B cell (primary cell): ENCODE measurements at regions not wholly inside any gene's neighbourhood (a gene's known extent, or its start where the extent isn't known, plus 50 kb on each side); places are given as distances from the start of the nearest gene placed in this dataset.

ENCODE experiments used
- ATAC-seq: fragments of 200-7000 bp; cut with Tn5 transposase; one replicate; pipeline ENCODE4 v1.10.0; 2021; ENCODE audit warnings: low read depth, mild to moderate bottlenecking, moderate number of reproducible peaks, moderate library complexity
- CTCF ChIA-PET: fragments of 350-600 bp; sonication (Branson Sonifier 250); formaldehyde crosslinking; loops from one replicate; lab custom pipeline; 2021; ENCODE audit warnings: antibody characterized with exemption, inconsistent platforms; lab: Charles Lee
- POLR2A ChIA-PET: fragments of 350-600 bp; sonication (Branson Sonifier 250); formaldehyde crosslinking; loops from one replicate; lab custom pipeline; 2021; ENCODE audit warnings: antibody characterized with exemption; lab: Charles Lee
- DNase-seq: peaks from one replicate; pipeline ENCODE4 v3.0.0; 2013
- H2AFZ ChIP-seq: 2 replicates; pipeline ENCODE4 v1.6.1; 2012; ENCODE audit warnings: mild to moderate bottlenecking, low read depth, low read length; ENCODE audit not compliant: insufficient read depth, poor library complexity, severe bottlenecking
- H3K27ac ChIP-seq, 2 donors: 1 replicate in 1 of 2; 2 replicates in 1 of 2; pipeline ENCODE4 v1.5.1; 2012 to 2013; ENCODE audit warnings: low read length in 2 of 2, mild to moderate bottlenecking in 2 of 2, moderate library complexity in 1 of 2
- H3K27me3 ChIP-seq, 4 experiments: fragments of 200-600 bp in 1 of 4; sonication (generic) in 1 of 4; replicated peaks in 1 of 4; 1 replicate in 2 of 4; 2 replicates in 2 of 4; pipeline versions ENCODE4 v1.6.1 to v1.7.0; 2013 to 2016; ENCODE audit warnings: low read length in 3 of 4, mild to moderate bottlenecking in 2 of 4, mixed read lengths in 1 of 4, moderate library complexity in 1 of 4; ENCODE audit not compliant: insufficient read depth in 4 of 4, control insufficient read depth in 3 of 4; ENCODE audit errors: control extremely low read depth in 1 of 4
- H3K36me3 ChIP-seq, 2 experiments: replicated peaks in 1 of 2; 1 replicate in 1 of 2; 2 replicates in 1 of 2; pipeline versions ENCODE4 v1.6.1 to v1.7.1; 2013; ENCODE audit warnings: low read length in 1 of 2; ENCODE audit not compliant: insufficient read depth in 2 of 2, control insufficient read depth in 1 of 2; ENCODE audit errors: control extremely low read depth in 1 of 2, extremely low read depth in 1 of 2
- H3K4me1 ChIP-seq, 2 donors: fragments of 200-600 bp in 1 of 2; sonication (generic) in 1 of 2; 1 replicate in 1 of 2; 2 replicates in 1 of 2; pipeline versions ENCODE4 v1.5.1 to v1.6.1; 2013 to 2017; ENCODE audit warnings: low read length in 2 of 2; ENCODE audit not compliant: control insufficient read depth in 2 of 2, insufficient read depth in 2 of 2
- H3K4me2 ChIP-seq: replicated peaks from 2 replicates; pipeline ENCODE3; 2012; ENCODE audit warnings: mild to moderate bottlenecking, low read depth, low read length; ENCODE audit not compliant: poor library complexity, severe bottlenecking
- H3K4me3 ChIP-seq, 5 experiments: fragments of 200-600 bp in 1 of 5; sonication (generic) in 1 of 5; 1 replicate in 3 of 5; 2 replicates in 2 of 5; pipeline versions ENCODE4 v1.5.1 to v1.7.0; 2011 to 2016; ENCODE audit warnings: low read length in 4 of 5, mild to moderate bottlenecking in 4 of 5, low read depth in 2 of 5, control low read depth in 1 of 5, moderate library complexity in 1 of 5; ENCODE audit not compliant: insufficient read depth in 1 of 5; ENCODE audit errors: control extremely low read depth in 1 of 5, extremely low read depth in 1 of 5
- H3K79me2 ChIP-seq: fragments of 200-600 bp; sonication (generic); one replicate; pipeline ENCODE4 v1.6.0; 2016; ENCODE audit warnings: low read length; ENCODE audit not compliant: control insufficient read depth, insufficient read depth
- H3K9ac ChIP-seq: fragments of 200-600 bp; sonication (generic); 2 replicates; pipeline ENCODE4 v1.6.1; 2017; ENCODE audit warnings: mild to moderate bottlenecking, low read length, moderate library complexity
- H3K9me3 ChIP-seq, 3 donors: one replicate each; pipeline versions ENCODE4 v1.6.1 to v1.7.1; 2013; ENCODE audit warnings: low read length in 2 of 3; ENCODE audit not compliant: control insufficient read depth in 2 of 3, insufficient read depth in 1 of 3; ENCODE audit errors: control extremely low read depth in 1 of 3
- H4K20me1 ChIP-seq: 2 replicates; pipeline ENCODE4 v1.6.0; 2012; ENCODE audit warnings: mild to moderate bottlenecking, low read length; ENCODE audit not compliant: insufficient read depth, control insufficient read depth, poor library complexity, severe bottlenecking
- H3K27ac Mint-ChIP-seq: one replicate; pipeline ENCODE4 v1.8.0; 2021; ENCODE audit warnings: mixed read lengths
- H3K27me3 Mint-ChIP-seq: one replicate; pipeline ENCODE4 v1.8.0; 2021; ENCODE audit warnings: mixed read lengths
- H3K4me1 Mint-ChIP-seq: one replicate; pipeline ENCODE4 v1.8.0; 2021; ENCODE audit warnings: mixed read lengths
- H3K4me3 Mint-ChIP-seq: one replicate; pipeline ENCODE4 v1.8.0; 2021; ENCODE audit warnings: mixed read lengths
- H3K9me3 Mint-ChIP-seq: one replicate; pipeline ENCODE4 v1.8.0; 2022; ENCODE audit warnings: mixed read lengths; ENCODE audit not compliant: insufficient read depth
- EZH2 ChIP-seq: IDR thresholded peaks from 2 replicates; pipeline ENCODE4 v1.6.1; 2012; ENCODE audit warnings: borderline replicate concordance, low read depth, mild to moderate bottlenecking, moderate library complexity, low read length; ENCODE audit not compliant: insufficient read depth, poor library complexity, severe bottlenecking
- WGBS: methylation state at CpG from one replicate; pipeline ENCODE4 v1.1.5; 2013; ENCODE audit warnings: missing lambda C conversion rate; ENCODE audit not compliant: insufficient coverage; 5-methylcytosine and 5-hydroxymethylcytosine counted together
- intact Hi-C: fragments of 100-400 bp; cut with micrococcal nuclease; formaldehyde crosslinking; loops from one replicate; pipeline ENCODE4 v1.10.0; 2022
- TF ChIP-seq, protein P1 (sequence below): fragments of 200-600 bp; IDR thresholded peaks from one replicate; pipeline ENCODE4 v1.8.0; 2022; ENCODE audit warnings: antibody characterized with exemption, mild to moderate bottlenecking

GRCh38 chr6:65852369-65852852 is 145.4 kb upstream of the EYS start:
- Histone ChIP-seq H3K79me2 (no peaks in the 10 kb centered on the region), H2AFZ (no peak overlapping the region), H3K4me3 (no peak overlapping the region), H3K36me3 (no peaks in the 10 kb centered on the region), H3K4me2 (no peak overlapping the region), H3K9ac (no peak overlapping the region), H3K4me1 (no peaks in the 10 kb centered on the region), H3K27ac (no peak overlapping the region), H3K9me3 (peaks cover 0 to 8% (median 0%) of the 10 kb centered on the region in 3 donors), H3K27me3 (no peaks in the 10 kb centered on the region), H4K20me1 (no peaks in the 10 kb centered on the region)
- no peak overlapping the region for H3K4me3 Mint-ChIP-seq
- CTCF ChIA-PET, result no interaction called here
- DNase-seq, result no peak
- H3K9me3 Mint-ChIP-seq, result peaks cover 3% of the 10 kb centered on the region
- POLR2A ChIA-PET, result no interaction called here
- intact Hi-C loops, result no loop called here
- no peak for TF ChIP-seq EZH2
- TF ChIP-seq, protein P1, sequence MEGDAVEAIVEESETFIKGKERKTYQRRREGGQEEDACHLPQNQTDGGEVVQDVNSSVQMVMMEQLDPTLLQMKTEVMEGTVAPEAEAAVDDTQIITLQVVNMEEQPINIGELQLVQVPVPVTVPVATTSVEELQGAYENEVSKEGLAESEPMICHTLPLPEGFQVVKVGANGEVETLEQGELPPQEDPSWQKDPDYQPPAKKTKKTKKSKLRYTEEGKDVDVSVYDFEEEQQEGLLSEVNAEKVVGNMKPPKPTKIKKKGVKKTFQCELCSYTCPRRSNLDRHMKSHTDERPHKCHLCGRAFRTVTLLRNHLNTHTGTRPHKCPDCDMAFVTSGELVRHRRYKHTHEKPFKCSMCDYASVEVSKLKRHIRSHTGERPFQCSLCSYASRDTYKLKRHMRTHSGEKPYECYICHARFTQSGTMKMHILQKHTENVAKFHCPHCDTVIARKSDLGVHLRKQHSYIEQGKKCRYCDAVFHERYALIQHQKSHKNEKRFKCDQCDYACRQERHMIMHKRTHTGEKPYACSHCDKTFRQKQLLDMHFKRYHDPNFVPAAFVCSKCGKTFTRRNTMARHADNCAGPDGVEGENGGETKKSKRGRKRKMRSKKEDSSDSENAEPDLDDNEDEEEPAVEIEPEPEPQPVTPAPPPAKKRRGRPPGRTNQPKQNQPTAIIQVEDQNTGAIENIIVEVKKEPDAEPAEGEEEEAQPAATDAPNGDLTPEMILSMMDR, result no peak
- H3K27me3 Mint-ChIP-seq, result no peaks in the 10 kb centered on the region
- ATAC-seq, result no peak
- H3K27ac Mint-ChIP-seq, result no peak overlapping the region
- WGBS, result no CpG with 5 or more reads among the region's 2 CpGs
- H3K4me1 Mint-ChIP-seq, result no peaks in the 10 kb centered on the region

DNA sequence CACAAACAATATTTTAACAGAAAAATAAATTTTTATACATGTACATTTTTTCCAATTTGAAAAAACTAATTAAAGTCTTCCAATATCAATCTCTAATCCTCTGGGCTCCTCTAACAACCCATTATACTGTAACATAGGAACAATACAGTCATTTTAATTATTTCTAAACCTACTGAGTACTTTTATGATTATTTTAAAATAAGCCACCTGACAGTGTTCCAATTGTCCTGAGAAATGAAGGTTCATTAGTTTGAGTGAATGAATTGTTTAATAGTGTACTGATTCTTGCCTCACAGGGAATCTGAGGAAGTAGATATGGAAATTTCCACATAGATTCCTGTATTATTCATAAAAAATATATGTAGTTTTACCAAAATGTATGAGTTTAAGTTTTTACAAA is 123.1 kb upstream of the EYS start:
- ChIA-PET POLR2A (no interaction called here), CTCF (no interaction called here)
- ATAC-seq (no peak), DNase-seq (no peak)
- Histone ChIP-seq H4K20me1 (no peaks in the 10 kb centered on the region), H3K27me3 (no peaks in the 10 kb centered on the region), H3K4me2 (no peak overlapping the region), H2AFZ (no peak overlapping the region), H3K36me3 (no peaks in the 10 kb centered on the region), H3K9ac (no peak overlapping the region), H3K4me1 (no peaks in the 10 kb centered on the region), H3K79me2 (no peaks in the 10 kb centered on the region), H3K27ac (no peak overlapping the region), H3K9me3 (peaks cover 0 to 2% (median 0%) of the 10 kb centered on the region in 3 donors), H3K4me3 (no peak overlapping the region)
- TF ChIP-seq, protein P1, result no peak
- TF ChIP-seq EZH2, result no peak
- H3K27ac Mint-ChIP-seq, result no peak overlapping the region
- no peaks in the 10 kb centered on the region for H3K4me1 Mint-ChIP-seq
- H3K27me3 Mint-ChIP-seq, result no peaks in the 10 kb centered on the region
- peaks cover 5% of the 10 kb centered on the region for H3K9me3 Mint-ChIP-seq
- H3K4me3 Mint-ChIP-seq, result no peak overlapping the region
- intact Hi-C loops, result no loop called here
